Uterus (tissue), 2 donors: ENCODE measurements at regions not wholly inside any gene's neighbourhood (a gene's known extent, or its start where the extent isn't known, plus 50 kb on each side); places are given as distances from the start of the nearest gene placed in this dataset.

ENCODE experiments used
- POLR2A ChIP-seq, 2 donors: fragments of 450-650 bp; IDR thresholded peaks; one replicate each; pipeline ENCODE4 v1.6.1; 2016; ENCODE audit warnings: antibody characterized with exemption in 2 of 2, mild to moderate bottlenecking in 1 of 2, moderate library complexity in 1 of 2
- TF ChIP-seq, protein P1 (sequence below), 4 experiments: fragments of 200-600 bp in 2 of 4; fragments of 450-650 bp in 2 of 4; sonication (generic) in 2 of 4; IDR thresholded peaks; one replicate each; pipeline ENCODE4 v1.5.1; 2016 to 2019; ENCODE audit warnings: antibody characterized with exemption in 4 of 4, mild to moderate bottlenecking in 2 of 4, moderate library complexity in 1 of 4

DNA sequence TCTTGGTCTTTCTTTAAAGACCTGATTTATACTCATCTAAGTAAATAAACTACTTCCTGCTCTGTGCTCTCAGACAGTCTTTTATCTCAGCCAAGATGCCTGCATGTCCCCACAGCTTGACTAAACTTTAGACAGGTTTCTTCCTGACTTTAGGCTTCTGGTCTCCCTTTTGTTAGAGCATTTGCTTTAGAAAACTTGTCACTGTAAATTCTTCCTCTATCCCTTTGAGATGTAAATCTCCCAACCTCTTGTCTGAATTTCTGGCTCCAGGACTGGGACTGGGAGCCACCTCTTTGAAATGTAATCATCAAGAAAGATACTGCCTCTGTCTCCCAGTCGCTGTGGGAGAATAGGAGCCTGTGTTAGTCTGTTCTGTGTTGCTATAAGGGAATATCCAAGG lies 739.9 kb downstream of the C6orf118 start:
- TF ChIP-seq, protein P1, sequence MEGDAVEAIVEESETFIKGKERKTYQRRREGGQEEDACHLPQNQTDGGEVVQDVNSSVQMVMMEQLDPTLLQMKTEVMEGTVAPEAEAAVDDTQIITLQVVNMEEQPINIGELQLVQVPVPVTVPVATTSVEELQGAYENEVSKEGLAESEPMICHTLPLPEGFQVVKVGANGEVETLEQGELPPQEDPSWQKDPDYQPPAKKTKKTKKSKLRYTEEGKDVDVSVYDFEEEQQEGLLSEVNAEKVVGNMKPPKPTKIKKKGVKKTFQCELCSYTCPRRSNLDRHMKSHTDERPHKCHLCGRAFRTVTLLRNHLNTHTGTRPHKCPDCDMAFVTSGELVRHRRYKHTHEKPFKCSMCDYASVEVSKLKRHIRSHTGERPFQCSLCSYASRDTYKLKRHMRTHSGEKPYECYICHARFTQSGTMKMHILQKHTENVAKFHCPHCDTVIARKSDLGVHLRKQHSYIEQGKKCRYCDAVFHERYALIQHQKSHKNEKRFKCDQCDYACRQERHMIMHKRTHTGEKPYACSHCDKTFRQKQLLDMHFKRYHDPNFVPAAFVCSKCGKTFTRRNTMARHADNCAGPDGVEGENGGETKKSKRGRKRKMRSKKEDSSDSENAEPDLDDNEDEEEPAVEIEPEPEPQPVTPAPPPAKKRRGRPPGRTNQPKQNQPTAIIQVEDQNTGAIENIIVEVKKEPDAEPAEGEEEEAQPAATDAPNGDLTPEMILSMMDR (IDR thresholded peaks at IDR 0.05), result no peak
- TF ChIP-seq POLR2A (IDR thresholded peaks at IDR 0.05), result no peak
